H9 (cell line): ENCODE measurements at regions not wholly inside any gene's neighbourhood (a gene's known extent, or its start where the extent isn't known, plus 50 kb on each side); places are given as distances from the start of the nearest gene placed in this dataset.

ENCODE experiments used
- DNase-seq: peaks from one replicate; pipeline ENCODE4 v3.0.0-alpha.2; 2017
- H2AFZ ChIP-seq: one replicate; pipeline ENCODE4 v1.6.1; 2013; ENCODE audit warnings: mild to moderate bottlenecking, low read length, control low read depth, moderate library complexity
- H2AK5ac ChIP-seq: 2 replicates; pipeline ENCODE4 v1.6.1; 2013; ENCODE audit warnings: low read length, control low read depth, mixed read lengths; ENCODE audit not compliant: insufficient read length
- H2BK120ac ChIP-seq: one replicate; pipeline ENCODE4 v1.6.1; 2013; ENCODE audit warnings: low read depth, mild to moderate bottlenecking, low read length, control low read depth, inconsistent platforms; ENCODE audit not compliant: poor library complexity, severe bottlenecking
- H2BK12ac ChIP-seq: 2 replicates; pipeline ENCODE4 v1.6.1; 2013; ENCODE audit warnings: low read length, control low read depth, mixed read lengths, low read depth; ENCODE audit not compliant: insufficient read length
- H2BK15ac ChIP-seq: 2 replicates; pipeline ENCODE4 v1.6.1; 2013; ENCODE audit warnings: low read depth, low read length, control low read depth
- H2BK20ac ChIP-seq: one replicate; pipeline ENCODE4 v1.6.1; 2013; ENCODE audit warnings: low read depth, mild to moderate bottlenecking, low read length, control low read depth, inconsistent platforms; ENCODE audit not compliant: poor library complexity, severe bottlenecking
- H2BK5ac ChIP-seq: 2 replicates; pipeline ENCODE4 v1.6.1; 2013; ENCODE audit warnings: low read length, control low read depth, mixed read lengths; ENCODE audit not compliant: insufficient read length
- H3K14ac ChIP-seq: 2 replicates; pipeline ENCODE4 v1.6.1; 2013; ENCODE audit warnings: low read length, control low read depth; ENCODE audit not compliant: insufficient read depth
- H3K18ac ChIP-seq: 2 replicates; pipeline ENCODE4 v1.6.1; 2013; ENCODE audit warnings: low read depth, mild to moderate bottlenecking, mixed read lengths, low read length, control low read depth; ENCODE audit not compliant: insufficient read length
- H3K23ac ChIP-seq: 2 replicates; pipeline ENCODE4 v1.6.1; 2013; ENCODE audit warnings: low read length, control low read depth, mixed read lengths, low read depth; ENCODE audit not compliant: insufficient read length
- H3K23me2 ChIP-seq: 2 replicates; pipeline ENCODE4 v1.6.1; 2013; ENCODE audit warnings: low read depth, mild to moderate bottlenecking, mixed read lengths, low read length, control low read depth; ENCODE audit not compliant: insufficient read length, poor library complexity, severe bottlenecking
- H3K27ac ChIP-seq: 2 replicates; pipeline ENCODE4 v1.5.1; 2013; ENCODE audit warnings: low read length, control low read depth, mixed read lengths, low read depth; ENCODE audit not compliant: insufficient read length
- H3K27me3 ChIP-seq: 2 replicates; pipeline ENCODE4 v1.6.1; 2013; ENCODE audit warnings: low read length, control low read depth, inconsistent platforms; ENCODE audit not compliant: insufficient read depth
- H3K4ac ChIP-seq: 2 replicates; pipeline ENCODE4 v1.6.1; 2013; ENCODE audit warnings: low read depth, mild to moderate bottlenecking, control low read depth, inconsistent platforms, low read length, moderate library complexity
- H3K4me1 ChIP-seq: 2 replicates; pipeline ENCODE4 v1.6.1; 2013; ENCODE audit warnings: low read length, control low read depth, inconsistent platforms; ENCODE audit not compliant: insufficient read depth
- H3K4me2 ChIP-seq: 2 replicates; pipeline ENCODE4 v1.6.1; 2013; ENCODE audit warnings: low read length, control low read depth, mixed read lengths; ENCODE audit not compliant: insufficient read length, insufficient read depth
- H3K56ac ChIP-seq: 2 replicates; pipeline ENCODE4 v1.6.1; 2013; ENCODE audit warnings: low read depth, mild to moderate bottlenecking, mixed read lengths, low read length, control low read depth; ENCODE audit not compliant: insufficient read length
- H3K79me1 ChIP-seq: 2 replicates; pipeline ENCODE4 v1.6.1; 2013; ENCODE audit warnings: low read depth, mild to moderate bottlenecking, moderate library complexity, low read length, control low read depth, inconsistent platforms; ENCODE audit not compliant: insufficient read depth, poor library complexity, severe bottlenecking
- H3K79me2 ChIP-seq: 2 replicates; pipeline ENCODE4 v1.6.1; 2013; ENCODE audit warnings: low read length, control low read depth, inconsistent platforms; ENCODE audit not compliant: insufficient read depth
- H3K9ac ChIP-seq: 2 replicates; pipeline ENCODE4 v1.6.1; 2013; ENCODE audit warnings: low read length, control low read depth, mixed read lengths; ENCODE audit not compliant: insufficient read length; ENCODE audit errors: extremely low read depth
- H3K9me3 ChIP-seq: one replicate; pipeline ENCODE4 v1.6.1; 2013; ENCODE audit warnings: low read depth, low read length, inconsistent platforms; ENCODE audit not compliant: control insufficient read depth
- H3T11ph ChIP-seq: one replicate; pipeline ENCODE4 v1.6.1; 2013; ENCODE audit warnings: mild to moderate bottlenecking, low read length, control low read depth, inconsistent platforms
- H4K20me1 ChIP-seq: one replicate; pipeline ENCODE4 v1.6.1; 2013; ENCODE audit not compliant: control insufficient read depth, insufficient read length, insufficient read depth
- H4K5ac ChIP-seq: 2 replicates; pipeline ENCODE4 v1.6.1; 2013; ENCODE audit warnings: low read depth, mild to moderate bottlenecking, mixed read lengths, low read length, control low read depth; ENCODE audit not compliant: insufficient read length
- H4K8ac ChIP-seq: replicated peaks from 2 replicates; pipeline ENCODE4 v1.6.1; 2013; ENCODE audit warnings: low read length, control low read depth, mixed read lengths, low read depth; ENCODE audit not compliant: insufficient read length
- H4K91ac ChIP-seq: 2 replicates; pipeline ENCODE4 v1.6.1; 2013; ENCODE audit warnings: low read depth, mild to moderate bottlenecking, moderate library complexity, mixed read lengths, low read length, control low read depth; ENCODE audit not compliant: insufficient read length
- H3K27ac Mint-ChIP-seq, 3 experiments: 2 replicates in 2 of 3; 3 replicates in 1 of 3; pipeline ENCODE4 v1.8.0; 2020 to 2021; ENCODE audit warnings: mixed read lengths in 3 of 3, mild to moderate bottlenecking in 1 of 3, moderate library complexity in 1 of 3
- H3K27me3 Mint-ChIP-seq: 2 replicates; pipeline ENCODE4 v1.8.0; 2021; ENCODE audit warnings: low read depth, mild to moderate bottlenecking, moderate library complexity, mixed read lengths
- H3K36me3 Mint-ChIP-seq, 3 experiments: 2 replicates in 2 of 3; 3 replicates in 1 of 3; pipeline ENCODE4 v1.8.0; 2020 to 2021; ENCODE audit warnings: low read depth in 3 of 3, mixed read lengths in 3 of 3; ENCODE audit not compliant: insufficient read depth in 1 of 3
- H3K4me1 Mint-ChIP-seq, 2 experiments: 2 replicates each; pipeline ENCODE4 v1.8.0; 2020; ENCODE audit warnings: mixed read lengths in 2 of 2
- H3K4me3 Mint-ChIP-seq, 2 experiments: 2 replicates in 1 of 2; 3 replicates in 1 of 2; pipeline ENCODE4 v1.8.0; 2020 to 2021; ENCODE audit warnings: mild to moderate bottlenecking in 2 of 2, mixed read lengths in 2 of 2, moderate library complexity in 1 of 2
- H3K9me3 Mint-ChIP-seq, 2 experiments: 2 replicates in 1 of 2; 3 replicates in 1 of 2; pipeline ENCODE4 v1.8.0; 2020; ENCODE audit warnings: mild to moderate bottlenecking in 2 of 2, mixed read lengths in 2 of 2, moderate library complexity in 1 of 2
- CTCF ChIP-seq: fragments of 200-600 bp; sonication (generic); conservative IDR thresholded peaks from 3 replicates; pipeline ENCODE4 v1.8.0; 2021; ENCODE audit warnings: antibody characterized with exemption, mild to moderate bottlenecking
- WGBS: extraction: QIAGEN DNeasy Blood & Tissue Kit; methylation state at CpG from one replicate; pipeline ENCODE4 v1.1.7; 2013; ENCODE audit warnings: missing lambda C conversion rate, low lambda C conversion rate, mixed read lengths; ENCODE audit not compliant: insufficient read length; ENCODE audit errors: extremely low coverage; 5-methylcytosine and 5-hydroxymethylcytosine counted together

GRCh38 chr5:111927191-111927590, 170.2 kb upstream of the NREP start:
- Histone ChIP-seq H3K4ac (no peak overlapping the region), H4K8ac (no peak overlapping the region), H2AFZ (no peak overlapping the region), H2BK12ac (no peak overlapping the region), H3K56ac (no peak overlapping the region), H2BK15ac (no peak overlapping the region), H3K4me1 (no peaks in the 10 kb centered on the region), H3K23ac (no peak overlapping the region), H4K5ac (no peak overlapping the region), H3K4me2 (no peak overlapping the region), H3K18ac (no peak overlapping the region), H3K9ac (no peak overlapping the region), H3T11ph (no peak overlapping the region), H3K23me2 (no peaks in the 10 kb centered on the region), H2BK120ac (no peak overlapping the region), H3K27ac (no peak overlapping the region), H2BK5ac (no peak overlapping the region), H3K14ac (no peak overlapping the region), H3K79me1 (no peaks in the 10 kb centered on the region), H3K79me2 (no peaks in the 10 kb centered on the region), H3K27me3 (no peaks in the 10 kb centered on the region), H4K91ac (no peak overlapping the region), H2BK20ac (no peak overlapping the region), H3K9me3 (no peaks in the 10 kb centered on the region), H4K20me1 (no peaks in the 10 kb centered on the region), H2AK5ac (no peak overlapping the region)
- H3K4me1 Mint-ChIP-seq = no peaks in the 10 kb centered on the region
- DNase-seq = no peak
- H3K36me3 Mint-ChIP-seq = no peaks in the 10 kb centered on the region
- no peak overlapping the region for H3K27ac Mint-ChIP-seq
- no peaks in the 10 kb centered on the region for H3K9me3 Mint-ChIP-seq
- WGBS = no CpG with 5 or more reads among the region's 2 CpGs
- H3K4me3 Mint-ChIP-seq = no peak overlapping the region
- H3K27me3 Mint-ChIP-seq = no peaks in the 10 kb centered on the region
- TF ChIP-seq CTCF = no peak
